ENCODE measurements at regions not wholly inside any gene's neighbourhood (a gene's known extent, or its start where the extent isn't known, plus 50 kb on each side); places are given as distances from the start of the nearest gene placed in this dataset.

DNA sequence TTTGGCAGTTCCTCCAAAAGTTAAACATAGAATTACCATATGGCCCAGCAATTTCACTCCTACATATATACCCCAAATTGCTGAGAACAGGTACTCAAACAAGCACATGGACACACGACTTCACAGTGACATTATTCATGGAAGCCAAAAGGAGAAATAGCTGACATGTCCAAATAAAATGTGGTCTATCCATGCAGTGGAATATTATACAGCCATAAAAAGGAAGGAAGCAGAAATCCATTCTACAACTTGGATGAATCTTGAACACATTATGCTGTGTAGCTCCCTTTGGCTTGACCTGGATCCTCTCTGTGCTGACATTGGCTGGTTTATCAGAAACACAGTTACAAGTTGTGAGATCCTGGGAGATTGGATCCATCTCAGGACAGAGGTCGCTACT lies 370.9 kb upstream of the EEF2KMT start:
- DNase-seq (ENCODE audit: low spot score), result no peak
- TF ChIP-seq, protein P1, sequence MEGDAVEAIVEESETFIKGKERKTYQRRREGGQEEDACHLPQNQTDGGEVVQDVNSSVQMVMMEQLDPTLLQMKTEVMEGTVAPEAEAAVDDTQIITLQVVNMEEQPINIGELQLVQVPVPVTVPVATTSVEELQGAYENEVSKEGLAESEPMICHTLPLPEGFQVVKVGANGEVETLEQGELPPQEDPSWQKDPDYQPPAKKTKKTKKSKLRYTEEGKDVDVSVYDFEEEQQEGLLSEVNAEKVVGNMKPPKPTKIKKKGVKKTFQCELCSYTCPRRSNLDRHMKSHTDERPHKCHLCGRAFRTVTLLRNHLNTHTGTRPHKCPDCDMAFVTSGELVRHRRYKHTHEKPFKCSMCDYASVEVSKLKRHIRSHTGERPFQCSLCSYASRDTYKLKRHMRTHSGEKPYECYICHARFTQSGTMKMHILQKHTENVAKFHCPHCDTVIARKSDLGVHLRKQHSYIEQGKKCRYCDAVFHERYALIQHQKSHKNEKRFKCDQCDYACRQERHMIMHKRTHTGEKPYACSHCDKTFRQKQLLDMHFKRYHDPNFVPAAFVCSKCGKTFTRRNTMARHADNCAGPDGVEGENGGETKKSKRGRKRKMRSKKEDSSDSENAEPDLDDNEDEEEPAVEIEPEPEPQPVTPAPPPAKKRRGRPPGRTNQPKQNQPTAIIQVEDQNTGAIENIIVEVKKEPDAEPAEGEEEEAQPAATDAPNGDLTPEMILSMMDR (IDR thresholded peaks at IDR 0.05; ENCODE audit: extremely low read depth, missing control alignments), result no peak

DNA sequence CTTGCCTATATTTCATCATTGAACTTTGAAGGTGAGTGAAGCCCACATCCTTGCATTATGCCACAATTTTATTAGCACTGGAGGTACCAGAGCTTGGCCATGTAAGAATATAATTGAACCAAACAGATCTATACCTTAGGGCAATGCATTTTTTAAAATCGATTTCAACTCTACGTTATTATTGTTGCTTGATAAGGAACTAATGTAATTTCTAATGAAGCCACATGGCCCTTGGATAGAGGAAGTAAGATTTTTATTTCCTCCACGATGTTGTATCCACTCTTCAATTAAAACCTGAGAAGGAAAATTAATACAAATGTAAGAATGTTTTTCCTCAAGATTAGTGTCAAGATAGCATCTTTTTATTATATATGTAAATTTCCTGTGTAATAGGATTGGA lies 370.0 kb upstream of the EEF2KMT start:
- DNase-seq (ENCODE audit: low spot score), result no peak
- TF ChIP-seq, protein P1 (IDR thresholded peaks at IDR 0.05; ENCODE audit: extremely low read depth, missing control alignments), result no peak

DNA sequence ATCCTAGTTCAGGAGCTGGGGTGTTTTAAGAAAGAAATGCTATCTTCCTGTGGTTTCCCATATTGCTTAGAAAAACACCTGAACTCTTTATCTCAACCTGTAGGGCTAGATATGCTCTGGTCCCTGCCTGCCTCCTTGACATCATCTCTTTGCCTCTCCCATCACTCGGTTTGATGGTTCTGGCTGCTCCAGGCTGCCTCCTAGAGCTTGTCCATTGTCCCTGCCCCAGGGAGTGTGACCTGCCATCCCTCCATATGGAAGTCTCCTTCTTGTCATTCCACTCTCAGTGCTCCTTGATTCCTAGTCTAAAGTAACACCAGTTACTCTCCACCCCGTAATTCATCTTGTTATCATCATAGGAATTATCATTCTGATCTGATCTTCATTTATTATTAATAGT lies 369.0 kb upstream of the EEF2KMT start:
- DNase-seq (ENCODE audit: low spot score), result no peak
- TF ChIP-seq, protein P1 (IDR thresholded peaks at IDR 0.05; ENCODE audit: extremely low read depth, missing control alignments), result no peak

DNA sequence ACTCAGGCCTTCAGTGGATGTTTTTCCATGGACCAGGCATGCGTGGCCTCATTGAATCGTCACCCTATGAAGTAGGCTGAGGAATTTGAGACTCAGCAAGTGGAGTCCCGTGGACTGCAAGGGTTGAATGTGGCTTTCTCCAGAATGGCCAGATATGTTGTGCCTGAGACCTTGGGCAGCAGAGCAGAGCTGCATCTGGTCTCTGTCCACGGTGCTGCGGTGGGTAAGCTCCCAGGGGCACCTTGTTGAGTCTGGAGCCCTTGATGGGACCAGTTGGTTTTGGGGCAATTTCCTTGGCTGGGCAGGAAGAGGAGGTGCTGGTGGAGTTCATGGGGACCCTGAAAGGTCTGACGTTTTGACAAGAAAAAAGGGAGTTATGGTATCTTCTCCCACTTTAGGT lies 368.1 kb upstream of the EEF2KMT start:
- TF ChIP-seq, protein P1 (IDR thresholded peaks at IDR 0.05; ENCODE audit: extremely low read depth, missing control alignments), result no peak

DNA sequence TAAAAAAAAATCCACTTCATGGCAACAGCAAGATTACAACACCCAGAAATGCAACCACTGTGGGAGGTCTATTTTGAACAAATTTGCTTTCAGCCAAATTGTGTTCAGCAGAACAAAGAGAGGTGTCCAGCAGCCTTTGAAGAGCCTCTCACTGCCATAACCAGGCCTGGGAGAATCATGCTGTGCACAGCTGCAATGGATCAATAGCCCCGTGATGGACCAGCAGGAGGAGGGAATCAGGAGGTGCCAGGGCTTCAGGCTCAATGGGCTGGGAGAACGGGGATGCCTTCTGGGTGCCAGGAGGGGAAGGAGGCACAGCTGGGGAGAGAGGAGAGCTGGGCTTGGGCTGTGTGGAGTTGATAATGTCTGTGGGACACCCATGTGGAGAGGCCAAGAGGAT lies 366.2 kb upstream of the EEF2KMT start:
- TF ChIP-seq, protein P1 (IDR thresholded peaks at IDR 0.05; ENCODE audit: extremely low read depth, missing control alignments), result no peak
- DNase-seq (ENCODE audit: low spot score), result no peak

More for the DNA sequence above, 368.1 kb upstream of the EEF2KMT start:
- DNase-seq (ENCODE audit: low spot score), result no peak

DNA sequence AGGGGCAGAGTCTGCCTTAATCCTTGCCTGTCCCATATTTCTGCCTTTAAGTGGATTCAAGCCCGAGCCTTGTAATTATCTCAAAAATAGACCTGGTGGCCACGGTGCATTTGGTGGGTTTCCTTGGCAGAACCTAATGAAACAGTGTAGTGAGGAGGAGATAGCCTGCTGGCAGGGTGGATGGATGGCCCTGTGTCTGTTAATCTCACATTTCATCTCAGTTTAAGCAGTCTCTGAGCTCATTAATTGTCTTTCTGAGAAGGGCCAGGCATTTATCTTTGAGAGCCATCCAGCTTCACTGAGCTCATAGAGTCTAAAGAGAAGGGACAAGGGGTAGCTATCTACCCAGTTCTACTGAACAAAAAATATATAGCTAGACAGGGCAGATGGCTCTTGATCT lies 364.0 kb upstream of the EEF2KMT start:
- TF ChIP-seq, protein P1 (IDR thresholded peaks at IDR 0.05; ENCODE audit: extremely low read depth, missing control alignments), result no peak
- no peak for DNase-seq (ENCODE audit: low spot score)

DNA sequence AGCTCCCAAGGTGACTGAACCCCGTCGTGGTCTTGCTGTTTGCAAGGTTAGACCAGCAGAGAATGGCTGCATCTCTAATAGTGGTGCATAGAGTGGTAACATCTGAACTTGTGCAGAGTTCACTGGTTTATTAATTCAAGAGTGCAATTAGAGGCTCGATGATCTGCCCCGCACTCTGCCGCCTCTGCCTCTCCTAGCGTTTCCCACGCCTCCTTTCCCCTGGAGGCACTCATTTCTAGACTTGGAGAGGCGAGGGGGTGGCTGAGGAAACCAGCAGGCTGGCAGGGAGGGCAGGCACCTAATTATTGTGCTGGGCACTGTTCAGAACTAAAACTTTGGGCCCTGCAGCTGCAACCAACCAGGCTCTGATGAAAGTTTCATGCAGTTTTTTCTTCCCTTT lies 363.5 kb upstream of the EEF2KMT start:
- TF ChIP-seq, protein P1 (IDR thresholded peaks at IDR 0.05; ENCODE audit: extremely low read depth, missing control alignments), result no peak
- no peak for DNase-seq (ENCODE audit: low spot score)

All from GM20000 (cell line).